Mammary epithelial cell (primary cell): ENCODE measurements at regions not wholly inside any gene's neighbourhood (a gene's known extent, or its start where the extent isn't known, plus 50 kb on each side); places are given as distances from the start of the nearest gene placed in this dataset.

Source experiments
- CTCF ChIP-seq, 2 donors: IDR thresholded peaks in 1 of 2; conservative IDR thresholded peaks in 1 of 2; 2 replicates each; pipeline ENCODE4 v1.5.1; 2011 to 2012; ENCODE audit warnings: inconsistent platforms in 2 of 2, low read length in 2 of 2, mild to moderate bottlenecking in 2 of 2, control low read depth in 1 of 2, low read depth in 1 of 2; ENCODE audit not compliant: insufficient read depth in 1 of 2; ENCODE audit errors: extremely low read depth in 1 of 2
- EZH2 ChIP-seq: IDR thresholded peaks from 2 replicates; pipeline ENCODE4 v1.6.1; 2012; ENCODE audit warnings: low read length, inconsistent platforms, borderline replicate concordance

GRCh38 chr7:79673421-79673820 is 220.0 kb upstream of the MAGI2 start:
- TF ChIP-seq CTCF (conservative IDR thresholded peaks at IDR 0.05 in 1 of 2, IDR thresholded peaks at IDR 0.05 in 1 of 2; ENCODE audit: extremely low read depth in 1 of 2, insufficient read depth in 1 of 2, low read depth in 1 of 2, low read length in 2 of 2) (no peak), EZH2 (no peak)
